ENCODE measurements at regions not wholly inside any gene's neighbourhood (a gene's known extent, or its start where the extent isn't known, plus 50 kb on each side); places are given as distances from the start of the nearest gene placed in this dataset.
"Not testable (repeated sequence)": the region's sequence is repeated elsewhere in the genome, so short reads cannot be mapped to it uniquely, and the experiment has no call there.

GRCh38 chr22:48719978-48720661 is 1107.6 kb downstream of the BRD1 start:
- Mint-ChIP-seq H3K27me3 (ENCODE audit: insufficient read depth) (peaks cover 3% of the 10 kb centered on the region; the same call in 1 of the 2 replicates), H3K4me1 (ENCODE audit: low read depth) (no peaks in the 10 kb centered on the region), H3K27ac (no peak overlapping the region), H3K36me3 (ENCODE audit: low read depth) (peaks cover 13% of the 10 kb centered on the region), H3K4me3 (no peak overlapping the region), H3K9me3 (peaks cover 76% of the 10 kb centered on the region)
- peak; percentile 27; the same call in 1 of the 2 replicates for TF ChIP-seq CTCF (IDR thresholded peaks at IDR 0.05)
- no peak for DNase-seq

DNA sequence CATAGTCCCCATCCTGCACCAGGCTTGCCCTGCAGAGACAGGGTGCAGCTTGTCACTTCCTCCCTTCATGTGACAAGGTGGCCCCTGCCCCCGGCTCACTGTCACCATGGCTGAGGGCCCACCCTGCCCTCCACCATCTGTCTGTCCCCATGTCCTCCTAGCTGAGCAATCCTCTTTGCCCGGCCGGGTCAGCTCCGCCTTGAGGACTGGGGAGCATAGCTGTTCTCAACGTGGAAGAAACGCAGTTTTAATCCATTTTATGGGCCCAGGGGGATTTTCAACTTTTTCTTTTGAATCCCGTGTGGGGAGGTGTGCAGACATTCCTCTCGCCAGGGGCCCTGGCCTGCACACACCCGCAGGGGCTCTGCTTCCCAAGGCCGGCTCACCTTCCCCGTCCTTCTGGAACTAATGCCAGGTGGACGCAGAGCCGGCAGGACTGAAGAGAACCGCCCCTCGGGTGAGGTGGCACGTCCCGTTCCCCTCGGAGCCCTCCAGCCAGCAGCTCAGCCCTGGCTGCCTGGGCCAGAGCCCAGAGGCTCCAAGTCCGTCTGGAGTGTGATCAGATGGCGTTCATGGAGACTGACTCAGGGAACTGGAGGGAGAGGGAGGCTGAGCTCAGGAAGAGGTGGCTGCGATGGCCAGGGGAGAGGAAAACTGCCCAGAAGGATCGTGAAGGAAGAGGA is 1108.7 kb downstream of the BRD1 start:
- H3K4me1 Mint-ChIP-seq (ENCODE audit: low read depth) = no peaks in the 10 kb centered on the region
- H3K9me3 Mint-ChIP-seq = peaks cover 78% of the 10 kb centered on the region
- peaks cover 3% of the 10 kb centered on the region; the same call in 1 of the 2 replicates for H3K27me3 Mint-ChIP-seq (ENCODE audit: insufficient read depth)
- H3K4me3 Mint-ChIP-seq = no peak overlapping the region
- TF ChIP-seq CTCF (IDR thresholded peaks at IDR 0.05) = no peak
- peaks cover 13% of the 10 kb centered on the region for H3K36me3 Mint-ChIP-seq (ENCODE audit: low read depth)
- no peak for DNase-seq
- no peak overlapping the region for H3K27ac Mint-ChIP-seq

- DNase-seq = no peak
- Mint-ChIP-seq H3K4me1 (ENCODE audit: low read depth) (no peaks in the 10 kb centered on the region), H3K27me3 (ENCODE audit: insufficient read depth) (peaks cover 3% of the 10 kb centered on the region; the same call in 1 of the 2 replicates), H3K4me3 (no peak overlapping the region), H3K36me3 (ENCODE audit: low read depth) (peaks cover 8% of the 10 kb centered on the region), H3K27ac (no peak overlapping the region), H3K9me3 (peaks cover 76% of the 10 kb centered on the region)
- TF ChIP-seq CTCF (IDR thresholded peaks at IDR 0.05) = no peak
These were observed 1109.5 kb downstream of the BRD1 start for GRCh38 chr22:48717883-48718817.

DNA sequence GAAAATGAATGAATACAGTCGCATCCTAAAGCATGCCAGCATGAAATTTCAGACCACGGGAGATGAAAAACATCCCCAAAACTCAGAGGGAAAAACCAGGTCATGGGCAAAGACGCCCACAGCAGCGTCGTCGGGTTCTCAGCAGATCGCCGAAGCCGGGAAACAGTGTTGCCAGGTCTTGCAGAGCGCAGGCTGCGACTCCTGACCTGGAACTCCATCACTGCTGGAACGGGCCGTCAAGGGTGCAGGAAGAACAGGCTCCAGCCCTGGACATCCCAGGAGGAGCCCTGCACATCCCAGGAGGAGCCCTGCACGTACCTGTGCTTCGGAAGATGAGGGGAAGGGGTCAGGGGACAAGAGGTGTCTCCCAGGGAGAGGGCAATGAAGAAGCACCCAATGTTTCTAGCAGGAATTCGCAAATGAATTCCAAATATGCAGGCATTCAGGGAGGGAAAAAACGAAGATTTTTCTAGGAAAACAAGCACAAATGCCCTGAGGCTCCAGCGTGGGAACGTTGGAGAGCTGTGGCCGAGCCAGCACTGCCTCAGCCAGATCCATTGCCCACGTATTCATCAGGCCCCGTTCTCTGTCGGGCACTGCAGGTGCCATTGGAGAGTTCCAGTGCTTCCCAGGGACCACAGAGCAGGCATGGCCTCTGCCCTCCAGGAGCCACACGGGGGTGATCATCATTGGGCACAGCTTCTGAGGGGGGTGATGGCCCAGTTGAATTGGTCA is 1110.4 kb downstream of the BRD1 start:
- Mint-ChIP-seq H3K36me3 (ENCODE audit: low read depth) (peaks cover 7% of the 10 kb centered on the region), H3K27me3 (ENCODE audit: insufficient read depth) (peaks cover 1% of the 10 kb centered on the region; the same call in 1 of the 2 replicates), H3K9me3 (peaks cover 72% of the 10 kb centered on the region), H3K4me1 (ENCODE audit: low read depth) (no peaks in the 10 kb centered on the region), H3K27ac (no peak overlapping the region), H3K4me3 (no peak overlapping the region)
- TF ChIP-seq CTCF (IDR thresholded peaks at IDR 0.05) = no peak
- DNase-seq = no peak

DNA sequence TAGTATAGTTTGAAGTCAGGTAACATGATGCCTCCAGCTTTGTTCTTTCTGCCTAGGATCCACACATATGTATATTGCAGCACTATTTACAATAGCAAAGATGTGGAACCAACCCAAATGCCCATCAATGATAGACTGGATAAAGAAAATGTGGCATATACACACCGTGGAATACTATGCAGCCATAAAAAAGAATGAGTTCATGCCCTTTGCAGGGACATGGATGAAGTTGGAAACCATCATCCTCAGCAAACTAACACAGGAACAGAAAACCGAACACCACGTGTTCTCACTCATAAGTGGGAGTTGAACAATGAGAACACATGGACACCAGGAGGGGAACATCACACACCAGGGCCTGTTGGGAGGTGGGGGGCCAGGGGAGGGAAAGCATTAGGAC is 1111.5 kb downstream of the BRD1 start:
- peaks cover 72% of the 10 kb centered on the region for H3K9me3 Mint-ChIP-seq
- H3K36me3 Mint-ChIP-seq (ENCODE audit: low read depth); H3K4me1 Mint-ChIP-seq (ENCODE audit: low read depth); DNase-seq; H3K4me3 Mint-ChIP-seq; H3K27me3 Mint-ChIP-seq (ENCODE audit: insufficient read depth); H3K27ac Mint-ChIP-seq: not testable (repeated sequence)
